HFFc6 (cell line): ENCODE measurements at regions not wholly inside any gene's neighbourhood (a gene's known extent, or its start where the extent isn't known, plus 50 kb on each side); places are given as distances from the start of the nearest gene placed in this dataset.

Source experiments
- DNase-seq: peaks from one replicate; pipeline ENCODE4 v3.0.0-alpha.2; 2018
- H3K27ac Mint-ChIP-seq: 2 replicates; pipeline ENCODE4 v1.8.0; 2020; ENCODE audit warnings: mild to moderate bottlenecking, mixed read lengths
- H3K27me3 Mint-ChIP-seq: 2 replicates; pipeline ENCODE4 v1.8.0; 2021; ENCODE audit warnings: mild to moderate bottlenecking, moderate library complexity, mixed read lengths; ENCODE audit not compliant: insufficient read depth
- H3K36me3 Mint-ChIP-seq: 2 replicates; pipeline ENCODE4 v1.8.0; 2021; ENCODE audit warnings: low read depth, mixed read lengths
- H3K4me1 Mint-ChIP-seq: 2 replicates; pipeline ENCODE4 v1.8.0; 2020; ENCODE audit warnings: low read depth, mixed read lengths
- H3K4me3 Mint-ChIP-seq: 2 replicates; pipeline ENCODE4 v1.8.0; 2020; ENCODE audit warnings: mild to moderate bottlenecking, moderate library complexity, mixed read lengths
- H3K9me3 Mint-ChIP-seq: 2 replicates; pipeline ENCODE4 v1.8.0; 2020; ENCODE audit warnings: mild to moderate bottlenecking, mixed read lengths
- CTCF ChIP-seq: fragments of 200-600 bp; sonication (generic); IDR thresholded peaks from 2 replicates; pipeline ENCODE4 v1.5.0; 2021; ENCODE audit warnings: antibody characterized with exemption, mild to moderate bottlenecking

GRCh38 chr9:126131066-126132010 is 195.3 kb upstream of the MVB12B start:
- TF ChIP-seq CTCF = no peak
- H3K27me3 Mint-ChIP-seq = peaks cover 31% of the 10 kb centered on the region
- no peaks in the 10 kb centered on the region for H3K4me1 Mint-ChIP-seq
- H3K27ac Mint-ChIP-seq = no peak overlapping the region
- DNase-seq = no peak
- no peaks in the 10 kb centered on the region for H3K36me3 Mint-ChIP-seq
- peaks cover 5% of the 10 kb centered on the region; the same call in 1 of the 2 replicates for H3K9me3 Mint-ChIP-seq
- H3K4me3 Mint-ChIP-seq = no peak overlapping the region

DNA sequence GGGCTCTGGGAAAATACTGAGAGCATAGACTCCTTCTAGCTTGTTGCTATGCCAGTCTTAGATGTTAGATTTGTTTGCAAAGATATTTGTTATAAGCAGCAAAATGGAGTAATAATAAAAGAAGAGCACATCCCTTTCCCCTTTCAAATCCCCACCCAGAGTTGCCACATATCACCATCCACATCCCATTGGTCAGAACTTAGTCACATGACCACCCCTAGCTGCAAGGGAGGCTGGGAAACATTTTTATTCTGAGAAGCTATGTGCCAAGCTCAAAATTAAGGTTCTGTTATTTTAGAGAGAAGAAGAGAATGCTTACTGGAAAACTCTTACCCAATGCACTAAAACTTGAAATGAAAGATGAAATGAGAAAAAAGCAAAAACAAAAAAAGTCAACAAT is 193.9 kb upstream of the MVB12B start:
- H3K4me3 Mint-ChIP-seq = no peak overlapping the region
- H3K36me3 Mint-ChIP-seq = peaks cover 2% of the 10 kb centered on the region; the same call in 1 of the 2 replicates
- H3K27ac Mint-ChIP-seq = no peak overlapping the region
- DNase-seq = no peak
- no peaks in the 10 kb centered on the region for H3K4me1 Mint-ChIP-seq
- peaks cover 12% of the 10 kb centered on the region for H3K9me3 Mint-ChIP-seq
- TF ChIP-seq CTCF = no peak
- peaks cover 22% of the 10 kb centered on the region for H3K27me3 Mint-ChIP-seq

GRCh38 chr9:126144196-126144595 is 182.4 kb upstream of the MVB12B start:
- H3K4me1 Mint-ChIP-seq = no peaks in the 10 kb centered on the region
- H3K4me3 Mint-ChIP-seq = no peak overlapping the region
- no peaks in the 10 kb centered on the region for H3K9me3 Mint-ChIP-seq
- H3K27me3 Mint-ChIP-seq = peaks cover 31% of the 10 kb centered on the region
- TF ChIP-seq CTCF = no peak
- DNase-seq = no peak
- H3K27ac Mint-ChIP-seq = no peak overlapping the region
- H3K36me3 Mint-ChIP-seq = no peaks in the 10 kb centered on the region

DNA sequence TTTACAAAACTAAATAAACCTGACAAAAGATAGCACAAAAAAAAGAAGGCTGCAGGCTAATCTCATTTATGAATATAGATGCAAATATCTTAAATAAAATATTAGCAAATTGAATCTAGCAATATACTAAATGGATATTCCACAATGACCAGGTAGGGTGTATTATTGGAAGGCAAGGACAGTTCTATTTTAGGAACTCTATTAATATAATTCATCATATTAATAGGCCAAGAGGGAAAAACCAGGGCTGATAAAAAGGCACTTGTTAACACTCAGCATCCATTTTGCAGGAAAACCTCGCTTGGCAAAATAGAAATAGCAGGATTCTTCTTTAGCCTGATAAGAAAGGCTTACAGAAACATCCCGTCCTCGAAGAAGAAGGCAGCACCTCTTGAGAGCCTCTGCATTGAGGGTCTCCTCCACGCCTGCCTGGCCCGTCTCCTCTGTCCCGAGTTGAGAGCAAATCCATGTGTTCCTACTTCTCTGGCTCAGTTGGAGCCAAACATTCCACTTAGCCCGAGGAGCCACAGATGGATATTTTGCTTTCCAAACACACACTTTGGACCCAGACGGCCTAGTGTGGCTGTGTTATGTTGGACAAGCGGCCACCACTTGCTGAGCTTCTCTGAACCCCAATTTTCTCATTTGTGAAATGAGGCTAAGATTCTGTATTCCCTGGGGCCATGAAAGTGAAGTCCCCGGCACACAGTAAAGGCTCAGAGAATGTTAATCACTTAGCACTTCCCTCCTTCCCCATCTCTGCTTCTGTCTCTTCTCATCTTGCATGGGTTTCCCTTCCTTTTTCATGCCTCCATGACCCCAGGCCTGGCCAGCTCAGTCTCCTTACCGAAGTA is 181.8 kb upstream of the MVB12B start:
- H3K9me3 Mint-ChIP-seq = no peaks in the 10 kb centered on the region
- peaks cover 27% of the 10 kb centered on the region for H3K27me3 Mint-ChIP-seq
- DNase-seq = no peak
- no peak overlapping the region for H3K4me3 Mint-ChIP-seq
- no peaks in the 10 kb centered on the region for H3K4me1 Mint-ChIP-seq
- no peak overlapping the region for H3K27ac Mint-ChIP-seq
- no peaks in the 10 kb centered on the region for H3K36me3 Mint-ChIP-seq
- TF ChIP-seq CTCF = no peak

- peaks cover 29% of the 10 kb centered on the region for H3K27me3 Mint-ChIP-seq
- H3K27ac Mint-ChIP-seq = no peak overlapping the region
- no peaks in the 10 kb centered on the region for H3K9me3 Mint-ChIP-seq
Measured at GRCh38 chr9:126145887-126146253, 180.8 kb upstream of the MVB12B start.

More at GRCh38 chr9:126145887-126146253, 180.8 kb upstream of the MVB12B start:
- no peak for DNase-seq
- no peaks in the 10 kb centered on the region for H3K36me3 Mint-ChIP-seq
- TF ChIP-seq CTCF = no peak
- H3K4me1 Mint-ChIP-seq = no peaks in the 10 kb centered on the region
- no peak overlapping the region for H3K4me3 Mint-ChIP-seq
